IPS-18c (cell line): ENCODE measurements at regions not wholly inside any gene's neighbourhood (a gene's known extent, or its start where the extent isn't known, plus 50 kb on each side); places are given as distances from the start of the nearest gene placed in this dataset.
"Not testable (repeated sequence)": the region's sequence is repeated elsewhere in the genome, so short reads cannot be mapped to it uniquely, and the experiment has no call there.

ENCODE experiments used
- H3K4me3 ChIP-seq: 2 replicates; pipeline ENCODE4 v1.7.0; 2013; ENCODE audit warnings: low read depth, mild to moderate bottlenecking, low read length, moderate library complexity; ENCODE audit not compliant: insufficient read depth
- H3K9me3 ChIP-seq: one replicate; pipeline ENCODE4 v1.6.1; 2013; ENCODE audit warnings: mild to moderate bottlenecking, low read length, moderate library complexity; ENCODE audit not compliant: control insufficient read depth, insufficient read depth

- H3K4me3 ChIP-seq: no peak overlapping the region
- H3K9me3 ChIP-seq: no peaks in the 10 kb centered on the region
Measured at GRCh38 chr7:25572423-25572822, 344.1 kb upstream of the NPVF start.

GRCh38 chr7:25574828-25575227 lies 346.5 kb upstream of the NPVF start:
- Histone ChIP-seq H3K4me3 (no peak overlapping the region), H3K9me3 (no peaks in the 10 kb centered on the region)

- H3K9me3 ChIP-seq: no peaks in the 10 kb centered on the region
- H3K4me3 ChIP-seq: no peak overlapping the region
Measured at GRCh38 chr7:25575634-25576033, 347.3 kb upstream of the NPVF start.

GRCh38 chr7:25578991-25579777 lies 350.9 kb upstream of the NPVF start:
- no peak overlapping the region for H3K4me3 ChIP-seq
- no peaks in the 10 kb centered on the region for H3K9me3 ChIP-seq

GRCh38 chr7:25579778-25580075 lies 351.4 kb upstream of the NPVF start:
- Histone ChIP-seq H3K4me3 (no peak overlapping the region), H3K9me3 (no peaks in the 10 kb centered on the region)

- Histone ChIP-seq H3K4me3 (no peak overlapping the region), H3K9me3 (no peaks in the 10 kb centered on the region)
Measured at GRCh38 chr7:25580141-25580540, 351.9 kb upstream of the NPVF start.

GRCh38 chr7:25583621-25584020 lies 355.3 kb upstream of the NPVF start:
- no peaks in the 10 kb centered on the region for H3K9me3 ChIP-seq
- H3K4me3 ChIP-seq: no peak overlapping the region

DNA sequence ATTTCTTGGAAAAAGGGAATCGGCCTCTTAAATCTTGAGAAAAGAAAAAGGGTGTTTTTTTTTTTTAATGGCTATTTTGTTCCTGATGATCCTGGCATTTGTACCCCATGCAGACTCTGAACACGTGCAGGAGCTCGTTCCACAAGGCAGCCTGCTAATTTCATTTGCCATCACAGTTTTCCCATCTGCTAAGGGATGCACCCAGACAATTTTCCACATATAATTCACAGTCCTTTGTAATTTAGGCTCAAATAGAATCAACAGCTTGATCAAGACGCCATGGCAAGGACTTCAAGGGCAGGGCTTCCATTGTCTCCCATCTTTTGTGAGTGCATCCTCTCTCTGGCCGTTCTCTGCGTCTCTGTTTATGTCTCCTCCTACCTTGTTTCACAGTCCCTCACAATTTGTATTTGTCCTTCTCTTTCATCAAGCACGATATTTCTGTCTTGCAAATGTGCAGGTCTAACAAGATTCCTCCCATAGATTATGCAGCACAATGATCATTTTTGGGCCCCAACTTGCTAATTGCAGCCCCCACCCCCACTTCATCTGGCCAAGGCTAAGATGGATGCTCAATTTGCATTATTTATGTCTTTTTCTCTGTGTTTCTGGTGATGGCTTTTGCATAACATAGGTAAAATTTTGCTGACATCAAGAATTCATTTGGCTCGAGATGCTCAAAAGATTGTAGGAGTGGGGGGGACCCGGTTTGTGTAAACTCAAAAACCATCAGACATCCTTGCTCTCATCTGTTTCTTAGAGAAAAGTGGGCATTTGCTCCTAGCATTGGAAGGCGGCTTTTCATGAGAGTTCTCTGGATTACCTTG lies 356.0 kb upstream of the NPVF start:
- no peak overlapping the region for H3K4me3 ChIP-seq
- no peaks in the 10 kb centered on the region for H3K9me3 ChIP-seq

DNA sequence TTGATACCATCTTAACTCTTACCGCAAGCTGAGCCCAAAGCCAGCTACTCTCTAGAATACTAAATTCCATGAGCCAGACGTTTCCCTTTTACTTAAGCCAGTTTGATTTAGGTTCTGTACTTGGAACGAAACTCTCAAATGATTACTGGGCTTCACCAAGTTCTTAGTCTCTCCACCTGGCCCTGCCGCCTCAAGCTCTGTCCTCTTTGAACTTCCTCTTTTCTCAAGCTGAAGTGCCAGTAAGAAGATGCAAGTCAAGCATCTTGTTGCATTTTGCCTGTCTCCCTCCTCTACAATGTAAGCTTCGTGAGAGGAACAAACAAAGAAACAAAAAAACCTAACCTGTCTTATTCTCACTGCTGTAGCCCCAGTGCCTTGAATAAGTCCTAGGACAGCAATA lies 358.2 kb upstream of the NPVF start:
- Histone ChIP-seq H3K4me3 (no peak overlapping the region), H3K9me3 (no peaks in the 10 kb centered on the region)

DNA sequence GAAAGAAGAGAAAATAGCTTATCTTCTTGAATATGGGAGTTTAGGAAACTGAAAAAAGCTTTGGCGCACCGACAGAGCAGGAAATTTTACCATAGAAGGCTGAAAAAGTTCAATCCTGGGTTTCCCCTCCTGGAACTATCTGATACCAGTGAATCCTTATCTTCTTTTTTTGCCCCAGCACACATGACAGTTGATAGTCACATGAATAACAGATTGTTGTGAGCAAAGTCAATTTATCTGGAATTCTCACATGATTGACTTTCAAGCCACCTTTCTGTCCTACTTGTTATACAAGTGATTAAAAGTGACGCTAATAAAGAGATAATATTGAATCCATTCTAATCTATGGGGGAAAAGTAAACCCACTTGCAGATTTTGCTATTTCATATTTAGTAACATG lies 365.8 kb upstream of the NPVF start:
- Histone ChIP-seq H3K9me3 (no peaks in the 10 kb centered on the region), H3K4me3 (no peak overlapping the region; the same call in 1 of the 2 replicates)

DNA sequence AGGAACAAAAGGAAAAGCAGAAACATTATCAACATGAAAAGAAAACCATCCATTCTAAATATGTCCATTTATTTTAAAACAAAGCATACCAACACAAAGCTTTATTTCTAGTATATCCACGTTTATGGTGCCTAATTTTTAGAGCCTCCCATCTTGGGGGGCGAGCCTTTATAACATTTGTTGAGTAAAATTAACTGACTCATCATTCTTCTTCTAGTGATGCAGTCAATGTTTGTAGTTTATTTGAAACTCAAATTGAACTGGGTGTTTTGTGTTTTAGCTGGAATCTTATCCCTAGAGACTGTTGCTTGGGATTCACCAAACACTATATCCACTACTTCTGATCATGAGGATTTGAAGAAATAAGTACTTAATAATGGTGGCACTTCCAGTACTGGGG lies 366.4 kb upstream of the NPVF start:
- H3K4me3 ChIP-seq: no peak overlapping the region
- H3K9me3 ChIP-seq: no peaks in the 10 kb centered on the region

- no peak overlapping the region for H3K4me3 ChIP-seq
- no peaks in the 10 kb centered on the region for H3K9me3 ChIP-seq
Measured at GRCh38 chr7:25595996-25596395, 367.7 kb upstream of the NPVF start.

DNA sequence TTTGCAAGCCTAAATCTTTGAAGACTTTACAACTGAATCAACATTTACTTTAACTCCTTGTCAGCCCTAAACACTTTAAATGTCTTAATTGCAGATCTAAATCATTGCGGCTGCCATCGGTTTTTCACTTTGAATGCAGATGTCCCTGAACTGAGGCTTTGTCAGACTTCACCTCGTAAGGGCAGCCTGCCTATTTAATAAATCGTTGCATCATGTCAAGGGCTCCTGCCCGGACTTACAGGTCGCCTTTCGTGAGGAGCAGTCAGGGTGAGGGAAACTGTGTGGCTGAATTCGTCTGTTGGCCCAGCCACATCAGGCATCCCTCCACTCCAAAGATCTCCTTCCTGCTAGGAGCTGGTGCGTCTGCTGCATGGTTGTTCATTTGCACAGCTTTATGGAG lies 368.2 kb upstream of the NPVF start:
- H3K4me3 ChIP-seq: no peak overlapping the region
- H3K9me3 ChIP-seq: no peaks in the 10 kb centered on the region

DNA sequence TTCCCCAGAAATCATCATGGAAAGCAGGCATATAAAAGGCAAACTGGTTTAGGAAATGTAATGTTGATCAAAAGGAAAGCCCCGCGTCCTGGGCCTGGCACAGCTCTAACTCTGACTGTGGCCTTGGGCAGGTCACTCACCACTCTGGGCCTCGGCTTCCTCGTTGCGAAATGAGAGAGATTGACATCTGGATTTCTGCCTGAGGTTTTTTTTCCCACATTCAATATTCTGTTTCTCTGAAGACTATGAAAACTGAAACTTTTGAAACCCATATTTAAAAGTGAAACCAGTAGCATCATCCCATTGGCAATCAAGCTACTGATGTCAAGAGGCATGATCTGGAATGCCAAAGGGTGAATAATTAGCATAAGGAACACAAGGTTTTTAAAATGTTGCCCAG lies 369.7 kb upstream of the NPVF start:
- no peak overlapping the region for H3K4me3 ChIP-seq
- no peaks in the 10 kb centered on the region for H3K9me3 ChIP-seq

DNA sequence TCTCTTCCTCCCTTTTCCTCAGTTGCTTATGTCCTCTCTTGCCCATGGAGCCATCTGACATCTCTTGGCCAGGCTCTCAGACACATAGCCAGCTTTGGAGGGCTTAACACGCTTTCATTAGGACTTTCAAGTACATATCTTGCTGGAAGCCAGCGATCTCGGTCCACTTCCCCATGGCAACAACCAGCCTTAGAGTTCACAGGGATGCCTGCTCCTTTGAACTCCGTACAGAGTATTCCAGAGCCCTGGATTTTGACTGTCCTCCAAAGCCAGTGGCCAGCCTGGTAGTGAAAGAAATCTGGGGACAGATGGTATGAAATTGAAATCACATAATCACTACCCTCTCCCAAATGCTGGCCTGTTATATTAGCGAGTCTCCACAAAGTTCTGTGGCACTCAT lies 370.5 kb upstream of the NPVF start:
- H3K4me3 ChIP-seq: no peak overlapping the region

DNA sequence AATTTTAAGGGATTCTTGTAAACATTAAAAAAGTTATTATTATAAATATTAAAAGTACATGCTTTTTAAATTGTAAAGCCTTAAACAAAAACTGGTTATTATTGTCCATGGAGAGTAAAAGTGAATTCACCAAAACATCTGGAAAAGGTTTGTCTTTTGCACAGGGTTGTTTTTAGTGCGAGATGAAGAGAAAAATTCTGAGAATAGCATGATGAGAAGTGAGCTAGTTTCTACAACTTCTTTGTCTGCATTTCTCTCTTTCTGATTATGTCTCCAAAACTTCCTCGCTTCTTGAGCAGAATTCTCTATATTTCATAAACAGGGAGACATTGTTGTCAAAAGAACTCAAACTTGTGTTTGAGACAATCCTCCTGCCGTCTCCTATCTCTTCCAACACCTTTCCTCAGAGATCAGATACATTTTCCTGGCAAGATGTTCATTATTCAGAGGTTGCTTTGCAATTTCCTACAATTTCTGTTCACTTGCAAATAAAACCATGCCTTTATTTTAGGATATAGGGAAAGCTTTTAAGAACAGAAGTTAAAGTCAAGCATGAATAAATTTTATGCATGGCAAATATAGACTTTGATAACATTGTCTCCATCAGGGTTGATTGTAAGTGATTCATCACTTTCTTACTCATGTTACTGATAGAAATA lies 372.1 kb upstream of the NPVF start:
- H3K9me3 ChIP-seq: no peaks in the 10 kb centered on the region
- H3K4me3 ChIP-seq: no peak overlapping the region

More for the DNA sequence above, 370.5 kb upstream of the NPVF start:
- no peaks in the 10 kb centered on the region for H3K9me3 ChIP-seq

DNA sequence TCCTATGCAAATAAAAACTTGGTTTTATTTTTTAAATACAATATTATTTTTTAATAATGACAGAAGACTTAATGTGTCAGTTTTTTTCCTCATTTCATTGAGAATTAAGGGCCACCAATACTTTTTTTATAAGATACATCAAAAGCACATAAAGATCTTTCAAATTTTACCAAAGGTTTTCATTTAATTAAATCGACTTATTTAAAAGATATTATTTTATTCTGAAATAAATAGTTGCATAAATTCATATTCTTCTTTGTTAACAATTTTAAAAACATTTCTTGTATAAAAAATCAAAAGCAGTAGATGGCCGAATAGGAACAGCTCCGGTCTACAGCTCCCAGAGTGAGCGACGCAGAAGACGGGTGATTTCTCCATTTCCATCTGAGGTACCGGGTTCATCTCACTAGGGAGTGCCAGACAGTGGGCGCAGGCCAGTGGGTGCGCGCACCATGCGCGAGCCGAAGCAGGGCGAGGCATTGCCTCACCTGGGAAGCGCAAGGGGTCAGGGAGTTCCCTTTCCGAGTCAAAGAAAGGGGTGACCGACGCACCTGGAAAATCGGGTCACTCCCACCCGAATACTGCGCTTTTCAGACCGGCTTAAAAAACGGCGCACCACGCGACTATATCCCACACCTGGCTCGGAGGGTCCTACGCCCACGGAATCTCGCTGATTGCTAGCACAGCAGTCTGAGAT lies 374.6 kb upstream of the NPVF start:
- H3K4me3 ChIP-seq: not testable (repeated sequence)

GRCh38 chr7:25603427-25603740 lies 375.1 kb upstream of the NPVF start:
- not testable (repeated sequence) for H3K9me3 ChIP-seq, H3K4me3 ChIP-seq

More for the DNA sequence above, 374.6 kb upstream of the NPVF start:
- H3K9me3 ChIP-seq: not testable (repeated sequence)
